H9 (cell line): ENCODE measurements at regions not wholly inside any gene's neighbourhood (a gene's known extent, or its start where the extent isn't known, plus 50 kb on each side); places are given as distances from the start of the nearest gene placed in this dataset.

Source experiments
- DNase-seq: peaks from one replicate; pipeline ENCODE4 v3.0.0-alpha.2; 2017
- H2AFZ ChIP-seq: one replicate; pipeline ENCODE4 v1.6.1; 2013; ENCODE audit warnings: mild to moderate bottlenecking, low read length, control low read depth, moderate library complexity
- H2AK5ac ChIP-seq: 2 replicates; pipeline ENCODE4 v1.6.1; 2013; ENCODE audit warnings: low read length, control low read depth, mixed read lengths; ENCODE audit not compliant: insufficient read length
- H2BK120ac ChIP-seq: one replicate; pipeline ENCODE4 v1.6.1; 2013; ENCODE audit warnings: low read depth, mild to moderate bottlenecking, low read length, control low read depth, inconsistent platforms; ENCODE audit not compliant: poor library complexity, severe bottlenecking
- H2BK12ac ChIP-seq: 2 replicates; pipeline ENCODE4 v1.6.1; 2013; ENCODE audit warnings: low read length, control low read depth, mixed read lengths, low read depth; ENCODE audit not compliant: insufficient read length
- H2BK15ac ChIP-seq: 2 replicates; pipeline ENCODE4 v1.6.1; 2013; ENCODE audit warnings: low read depth, low read length, control low read depth
- H2BK20ac ChIP-seq: one replicate; pipeline ENCODE4 v1.6.1; 2013; ENCODE audit warnings: low read depth, mild to moderate bottlenecking, low read length, control low read depth, inconsistent platforms; ENCODE audit not compliant: poor library complexity, severe bottlenecking
- H2BK5ac ChIP-seq: 2 replicates; pipeline ENCODE4 v1.6.1; 2013; ENCODE audit warnings: low read length, control low read depth, mixed read lengths; ENCODE audit not compliant: insufficient read length
- H3K14ac ChIP-seq: 2 replicates; pipeline ENCODE4 v1.6.1; 2013; ENCODE audit warnings: low read length, control low read depth; ENCODE audit not compliant: insufficient read depth
- H3K18ac ChIP-seq: 2 replicates; pipeline ENCODE4 v1.6.1; 2013; ENCODE audit warnings: low read depth, mild to moderate bottlenecking, mixed read lengths, low read length, control low read depth; ENCODE audit not compliant: insufficient read length
- H3K23ac ChIP-seq: 2 replicates; pipeline ENCODE4 v1.6.1; 2013; ENCODE audit warnings: low read length, control low read depth, mixed read lengths, low read depth; ENCODE audit not compliant: insufficient read length
- H3K23me2 ChIP-seq: 2 replicates; pipeline ENCODE4 v1.6.1; 2013; ENCODE audit warnings: low read depth, mild to moderate bottlenecking, mixed read lengths, low read length, control low read depth; ENCODE audit not compliant: insufficient read length, poor library complexity, severe bottlenecking
- H3K27ac ChIP-seq: 2 replicates; pipeline ENCODE4 v1.5.1; 2013; ENCODE audit warnings: low read length, control low read depth, mixed read lengths, low read depth; ENCODE audit not compliant: insufficient read length
- H3K27me3 ChIP-seq: 2 replicates; pipeline ENCODE4 v1.6.1; 2013; ENCODE audit warnings: low read length, control low read depth, inconsistent platforms; ENCODE audit not compliant: insufficient read depth
- H3K4ac ChIP-seq: 2 replicates; pipeline ENCODE4 v1.6.1; 2013; ENCODE audit warnings: low read depth, mild to moderate bottlenecking, control low read depth, inconsistent platforms, low read length, moderate library complexity
- H3K4me1 ChIP-seq: 2 replicates; pipeline ENCODE4 v1.6.1; 2013; ENCODE audit warnings: low read length, control low read depth, inconsistent platforms; ENCODE audit not compliant: insufficient read depth
- H3K4me2 ChIP-seq: 2 replicates; pipeline ENCODE4 v1.6.1; 2013; ENCODE audit warnings: low read length, control low read depth, mixed read lengths; ENCODE audit not compliant: insufficient read length, insufficient read depth
- H3K56ac ChIP-seq: 2 replicates; pipeline ENCODE4 v1.6.1; 2013; ENCODE audit warnings: low read depth, mild to moderate bottlenecking, mixed read lengths, low read length, control low read depth; ENCODE audit not compliant: insufficient read length
- H3K79me1 ChIP-seq: 2 replicates; pipeline ENCODE4 v1.6.1; 2013; ENCODE audit warnings: low read depth, mild to moderate bottlenecking, moderate library complexity, low read length, control low read depth, inconsistent platforms; ENCODE audit not compliant: insufficient read depth, poor library complexity, severe bottlenecking
- H3K79me2 ChIP-seq: 2 replicates; pipeline ENCODE4 v1.6.1; 2013; ENCODE audit warnings: low read length, control low read depth, inconsistent platforms; ENCODE audit not compliant: insufficient read depth
- H3K9ac ChIP-seq: 2 replicates; pipeline ENCODE4 v1.6.1; 2013; ENCODE audit warnings: low read length, control low read depth, mixed read lengths; ENCODE audit not compliant: insufficient read length; ENCODE audit errors: extremely low read depth
- H3K9me3 ChIP-seq: one replicate; pipeline ENCODE4 v1.6.1; 2013; ENCODE audit warnings: low read depth, low read length, inconsistent platforms; ENCODE audit not compliant: control insufficient read depth
- H3T11ph ChIP-seq: one replicate; pipeline ENCODE4 v1.6.1; 2013; ENCODE audit warnings: mild to moderate bottlenecking, low read length, control low read depth, inconsistent platforms
- H4K20me1 ChIP-seq: one replicate; pipeline ENCODE4 v1.6.1; 2013; ENCODE audit not compliant: control insufficient read depth, insufficient read length, insufficient read depth
- H4K5ac ChIP-seq: 2 replicates; pipeline ENCODE4 v1.6.1; 2013; ENCODE audit warnings: low read depth, mild to moderate bottlenecking, mixed read lengths, low read length, control low read depth; ENCODE audit not compliant: insufficient read length
- H4K8ac ChIP-seq: replicated peaks from 2 replicates; pipeline ENCODE4 v1.6.1; 2013; ENCODE audit warnings: low read length, control low read depth, mixed read lengths, low read depth; ENCODE audit not compliant: insufficient read length
- H4K91ac ChIP-seq: 2 replicates; pipeline ENCODE4 v1.6.1; 2013; ENCODE audit warnings: low read depth, mild to moderate bottlenecking, moderate library complexity, mixed read lengths, low read length, control low read depth; ENCODE audit not compliant: insufficient read length
- H3K27ac Mint-ChIP-seq, 3 experiments: 2 replicates in 2 of 3; 3 replicates in 1 of 3; pipeline ENCODE4 v1.8.0; 2020 to 2021; ENCODE audit warnings: mixed read lengths in 3 of 3, mild to moderate bottlenecking in 1 of 3, moderate library complexity in 1 of 3
- H3K27me3 Mint-ChIP-seq: 2 replicates; pipeline ENCODE4 v1.8.0; 2021; ENCODE audit warnings: low read depth, mild to moderate bottlenecking, moderate library complexity, mixed read lengths
- H3K36me3 Mint-ChIP-seq, 3 experiments: 2 replicates in 2 of 3; 3 replicates in 1 of 3; pipeline ENCODE4 v1.8.0; 2020 to 2021; ENCODE audit warnings: low read depth in 3 of 3, mixed read lengths in 3 of 3; ENCODE audit not compliant: insufficient read depth in 1 of 3
- H3K4me1 Mint-ChIP-seq, 2 experiments: 2 replicates each; pipeline ENCODE4 v1.8.0; 2020; ENCODE audit warnings: mixed read lengths in 2 of 2
- H3K4me3 Mint-ChIP-seq, 2 experiments: 2 replicates in 1 of 2; 3 replicates in 1 of 2; pipeline ENCODE4 v1.8.0; 2020 to 2021; ENCODE audit warnings: mild to moderate bottlenecking in 2 of 2, mixed read lengths in 2 of 2, moderate library complexity in 1 of 2
- H3K9me3 Mint-ChIP-seq, 2 experiments: 2 replicates in 1 of 2; 3 replicates in 1 of 2; pipeline ENCODE4 v1.8.0; 2020; ENCODE audit warnings: mild to moderate bottlenecking in 2 of 2, mixed read lengths in 2 of 2, moderate library complexity in 1 of 2
- CTCF ChIP-seq: fragments of 200-600 bp; sonication (generic); conservative IDR thresholded peaks from 3 replicates; pipeline ENCODE4 v1.8.0; 2021; ENCODE audit warnings: antibody characterized with exemption, mild to moderate bottlenecking
- WGBS: extraction: QIAGEN DNeasy Blood & Tissue Kit; methylation state at CpG from one replicate; pipeline ENCODE4 v1.1.7; 2013; ENCODE audit warnings: missing lambda C conversion rate, low lambda C conversion rate, mixed read lengths; ENCODE audit not compliant: insufficient read length; ENCODE audit errors: extremely low coverage; 5-methylcytosine and 5-hydroxymethylcytosine counted together

GRCh38 chr7:46742601-46743000, 821.5 kb upstream of the IGFBP3 start:
- no peaks in the 10 kb centered on the region; a peak in 1 of 7 replicates for H3K36me3 Mint-ChIP-seq
- H3K9me3 Mint-ChIP-seq = no peaks in the 10 kb centered on the region; a peak in 2 of 5 replicates

More at GRCh38 chr7:46742601-46743000, 821.5 kb upstream of the IGFBP3 start:
- Histone ChIP-seq H3K27ac (no peak overlapping the region), H4K5ac (no peak overlapping the region), H2AK5ac (no peak overlapping the region), H2BK20ac (no peak overlapping the region), H3K4ac (no peak overlapping the region), H3K23ac (no peak overlapping the region), H3K18ac (no peak overlapping the region), H2BK15ac (no peak overlapping the region), H3K14ac (no peak overlapping the region), H4K20me1 (no peaks in the 10 kb centered on the region), H2BK120ac (no peak overlapping the region), H4K8ac (no peak overlapping the region), H4K91ac (no peak overlapping the region), H3K79me2 (no peaks in the 10 kb centered on the region), H2AFZ (no peak overlapping the region), H2BK12ac (no peak overlapping the region), H3K79me1 (no peaks in the 10 kb centered on the region), H2BK5ac (no peak overlapping the region), H3T11ph (no peak overlapping the region), H3K56ac (no peak overlapping the region), H3K27me3 (no peaks in the 10 kb centered on the region), H3K4me2 (no peak overlapping the region), H3K9me3 (no peaks in the 10 kb centered on the region), H3K23me2 (no peaks in the 10 kb centered on the region), H3K4me1 (no peaks in the 10 kb centered on the region; the same call in 1 of the 2 replicates), H3K9ac (no peak overlapping the region)
- no peak for TF ChIP-seq CTCF
- DNase-seq = no peak
- H3K4me3 Mint-ChIP-seq = no peak overlapping the region
- H3K27me3 Mint-ChIP-seq = no peaks in the 10 kb centered on the region
- no peak overlapping the region for H3K27ac Mint-ChIP-seq
- WGBS = 100% methylated on average over 1 of the region's 6 CpGs
- H3K4me1 Mint-ChIP-seq = peaks cover 10 to 11% of the 10 kb centered on the region in 2 experiments
